Astrocyte (in vitro differentiated cells and primary cell): ENCODE measurements at regions not wholly inside any gene's neighbourhood (a gene's known extent, or its start where the extent isn't known, plus 50 kb on each side); places are given as distances from the start of the nearest gene placed in this dataset.

ENCODE experiments used
- CTCF ChIP-seq: IDR thresholded peaks from 2 replicates; pipeline ENCODE4 v1.5.1; 2011; ENCODE audit warnings: low read depth, mild to moderate bottlenecking, inconsistent platforms, low read length, moderate library complexity; ENCODE audit not compliant: insufficient read depth
- EZH2 ChIP-seq: IDR thresholded peaks from 2 replicates; pipeline ENCODE4 v1.6.1; 2012; ENCODE audit warnings: mild to moderate bottlenecking, low read length, inconsistent platforms; ENCODE audit not compliant: insufficient read depth

DNA sequence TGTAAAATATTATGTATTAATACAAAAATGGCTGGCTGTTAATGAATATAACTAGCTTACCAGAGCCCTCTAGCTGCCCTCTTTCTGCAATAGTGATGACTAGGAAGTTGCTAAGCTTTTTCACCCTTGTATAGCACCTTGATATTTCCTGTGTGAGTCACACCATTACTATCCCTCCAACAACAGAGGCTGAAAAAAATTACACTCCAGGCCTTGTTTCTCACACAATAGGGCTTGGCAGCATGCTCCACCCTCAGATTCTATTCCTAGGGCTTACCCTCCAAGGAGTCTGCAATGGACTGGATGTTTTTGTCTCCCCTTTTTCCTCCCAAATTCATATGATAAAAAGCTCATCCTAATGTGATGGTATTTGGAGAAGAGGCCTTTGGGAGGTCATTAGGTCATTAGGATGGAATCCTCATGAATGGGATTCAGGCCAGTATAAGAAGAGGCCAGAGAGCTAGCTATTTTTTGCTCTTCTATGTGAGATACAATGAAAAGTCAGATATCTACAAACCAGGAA, 184.6 kb upstream of the MAP1B start:
- no peak for TF ChIP-seq CTCF
- TF ChIP-seq EZH2: no peak
